GM18519 (cell line): ENCODE measurements at regions not wholly inside any gene's neighbourhood (a gene's known extent, or its start where the extent isn't known, plus 50 kb on each side); places are given as distances from the start of the nearest gene placed in this dataset.

ENCODE experiments used
- ATAC-seq: cut with Tn5 transposase; IDR thresholded peaks from one replicate; pipeline ENCODE4 v1.9.1; 2021; ENCODE audit warnings: mild to moderate bottlenecking, moderate library complexity; ENCODE audit not compliant: unreplicated experiment, low FRiP score

GRCh38 chr3:25032344-25032743 is 395.7 kb upstream of the RARB start:
- ATAC-seq, result no peak

- ATAC-seq, result peak; percentile 84
These were observed 394.5 kb upstream of the RARB start for GRCh38 chr3:25033407-25034029.

DNA sequence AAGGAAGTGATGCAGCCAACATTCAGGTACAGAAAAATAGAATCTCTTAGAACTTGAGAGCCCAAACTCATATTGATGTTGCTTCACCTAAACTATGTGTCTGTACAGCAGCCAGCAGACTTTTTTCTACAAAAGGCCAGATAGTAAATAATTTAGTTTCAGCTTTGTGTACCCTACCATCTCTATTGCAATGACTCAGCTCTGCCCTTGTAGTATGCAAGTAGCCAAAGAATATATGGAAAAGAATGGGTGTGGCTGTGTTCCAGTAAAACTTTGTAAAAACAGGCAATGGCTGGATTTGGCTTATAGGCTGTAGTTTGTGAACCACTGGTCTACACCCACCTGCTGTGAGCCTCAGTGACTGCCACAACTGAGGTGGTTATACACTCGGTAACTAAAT is 392.5 kb upstream of the RARB start:
- no peak for ATAC-seq

DNA sequence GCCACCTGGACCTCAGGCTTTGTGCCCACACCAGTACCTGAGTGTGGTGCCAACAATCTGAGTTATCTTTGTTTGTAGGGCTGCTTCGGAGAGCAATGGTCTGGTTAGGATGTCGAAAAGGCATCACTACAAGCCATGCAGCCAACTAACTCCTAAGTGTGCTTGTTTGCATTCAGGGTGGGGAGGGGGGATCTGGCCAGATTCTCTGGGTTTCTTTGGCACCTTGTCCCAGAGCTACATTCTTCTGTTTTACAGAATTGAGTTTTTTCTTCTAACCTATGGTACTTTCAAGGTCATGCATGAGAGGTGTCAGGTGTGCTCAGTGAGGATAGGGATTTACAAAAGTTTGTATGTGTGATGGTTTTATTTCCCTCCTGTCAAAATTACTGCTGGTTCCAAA is 391.4 kb upstream of the RARB start:
- ATAC-seq, result no peak

DNA sequence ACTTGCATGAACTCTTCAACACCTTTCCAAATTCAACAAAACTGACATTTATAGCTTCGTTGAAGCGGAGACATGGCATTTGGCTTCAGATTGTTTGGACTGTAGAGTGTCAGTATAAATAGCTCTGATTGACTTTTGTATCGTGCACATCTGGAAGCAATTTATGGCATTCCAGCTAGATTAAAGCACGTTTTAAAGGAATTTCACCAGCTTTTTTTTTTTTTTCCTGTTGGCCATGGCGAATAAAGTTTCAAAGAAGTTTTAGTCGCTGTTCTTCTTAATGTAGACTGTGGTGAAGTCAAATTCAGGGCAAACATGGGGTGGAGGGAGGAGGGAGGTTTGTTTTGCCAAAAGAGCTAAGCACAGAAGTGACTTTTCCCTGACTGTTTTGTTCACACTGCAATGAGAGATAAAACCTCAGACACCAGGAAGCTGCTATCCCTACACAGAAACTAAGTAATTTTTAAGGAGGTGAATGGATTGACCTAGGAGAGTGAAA is 391.0 kb upstream of the RARB start:
- no peak for ATAC-seq

- no peak for ATAC-seq
These were observed 389.8 kb upstream of the RARB start for GRCh38 chr3:25038271-25038670.

- ATAC-seq, result no peak
These were observed 389.1 kb upstream of the RARB start for GRCh38 chr3:25038922-25039321.

DNA sequence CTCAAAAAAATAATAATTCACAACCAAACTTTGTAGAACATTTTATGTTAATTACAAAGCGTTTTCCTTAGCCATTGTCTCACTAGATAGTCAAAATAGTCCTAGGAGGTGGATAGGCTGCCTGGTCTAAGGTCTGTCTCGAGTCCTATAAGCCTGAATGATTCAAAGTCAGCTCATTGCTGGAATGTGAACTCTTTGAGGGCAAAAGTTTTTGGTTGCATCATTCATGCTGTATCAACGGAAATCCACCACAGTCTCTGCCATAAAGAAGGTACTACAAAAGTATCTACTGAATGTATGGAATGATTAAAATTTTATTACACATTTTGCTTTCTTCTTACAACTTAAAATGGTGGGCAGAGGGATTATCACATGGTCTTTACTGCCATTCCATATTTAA is 387.3 kb upstream of the RARB start:
- ATAC-seq, result no peak

DNA sequence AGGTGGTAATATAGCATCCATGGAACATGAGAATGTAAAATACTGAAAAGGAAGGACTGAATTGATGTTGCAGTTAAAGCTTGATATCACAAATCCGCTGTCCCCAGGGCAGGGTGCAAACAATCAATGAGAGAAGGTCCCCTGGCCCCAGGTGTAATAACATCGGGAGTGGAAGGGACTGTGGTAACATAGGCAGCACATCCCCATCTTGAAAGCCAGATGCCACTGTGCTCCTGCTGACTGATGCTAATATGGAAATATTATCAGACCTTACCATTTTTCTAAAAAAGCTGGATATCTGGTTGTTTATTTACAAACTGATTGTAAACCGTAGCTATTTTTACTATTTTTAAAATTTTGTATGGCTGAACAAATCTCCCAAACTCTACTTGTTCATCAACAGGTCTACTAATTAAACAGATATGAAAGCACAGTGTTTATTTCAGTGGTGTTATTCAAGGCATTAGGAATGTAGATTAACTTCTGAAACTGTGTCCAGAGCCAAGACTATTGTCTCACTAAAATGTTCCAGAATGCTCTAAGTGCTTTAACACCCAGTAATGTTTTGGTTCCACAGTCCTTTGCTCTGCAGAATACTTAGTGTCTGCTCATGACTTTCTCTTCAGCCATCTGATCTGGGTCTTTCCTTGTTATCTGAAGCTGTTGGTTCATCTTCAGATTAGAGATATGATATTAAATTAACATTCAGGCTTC is 386.0 kb upstream of the RARB start:
- no peak for ATAC-seq

DNA sequence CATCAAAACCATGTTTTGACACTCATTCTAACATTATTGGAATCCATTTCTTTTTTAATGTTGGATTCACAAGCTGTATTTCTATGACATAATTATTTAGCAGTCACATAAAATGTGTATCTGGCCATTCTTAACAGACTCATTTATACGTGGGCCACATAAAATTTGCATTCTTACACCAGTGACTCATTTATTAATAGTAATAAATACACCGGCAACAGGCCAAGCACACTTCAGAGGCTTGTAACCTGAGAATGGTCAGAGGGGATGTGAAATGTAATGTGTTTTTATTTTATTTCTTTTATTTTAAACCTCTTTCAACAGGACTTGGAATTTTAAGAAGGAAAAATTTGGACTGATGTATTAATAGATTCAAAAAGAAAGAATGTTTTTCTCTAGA is 384.9 kb upstream of the RARB start:
- ATAC-seq, result no peak

- no peak for ATAC-seq
These were observed 384.3 kb upstream of the RARB start for GRCh38 chr3:25043749-25044148.

DNA sequence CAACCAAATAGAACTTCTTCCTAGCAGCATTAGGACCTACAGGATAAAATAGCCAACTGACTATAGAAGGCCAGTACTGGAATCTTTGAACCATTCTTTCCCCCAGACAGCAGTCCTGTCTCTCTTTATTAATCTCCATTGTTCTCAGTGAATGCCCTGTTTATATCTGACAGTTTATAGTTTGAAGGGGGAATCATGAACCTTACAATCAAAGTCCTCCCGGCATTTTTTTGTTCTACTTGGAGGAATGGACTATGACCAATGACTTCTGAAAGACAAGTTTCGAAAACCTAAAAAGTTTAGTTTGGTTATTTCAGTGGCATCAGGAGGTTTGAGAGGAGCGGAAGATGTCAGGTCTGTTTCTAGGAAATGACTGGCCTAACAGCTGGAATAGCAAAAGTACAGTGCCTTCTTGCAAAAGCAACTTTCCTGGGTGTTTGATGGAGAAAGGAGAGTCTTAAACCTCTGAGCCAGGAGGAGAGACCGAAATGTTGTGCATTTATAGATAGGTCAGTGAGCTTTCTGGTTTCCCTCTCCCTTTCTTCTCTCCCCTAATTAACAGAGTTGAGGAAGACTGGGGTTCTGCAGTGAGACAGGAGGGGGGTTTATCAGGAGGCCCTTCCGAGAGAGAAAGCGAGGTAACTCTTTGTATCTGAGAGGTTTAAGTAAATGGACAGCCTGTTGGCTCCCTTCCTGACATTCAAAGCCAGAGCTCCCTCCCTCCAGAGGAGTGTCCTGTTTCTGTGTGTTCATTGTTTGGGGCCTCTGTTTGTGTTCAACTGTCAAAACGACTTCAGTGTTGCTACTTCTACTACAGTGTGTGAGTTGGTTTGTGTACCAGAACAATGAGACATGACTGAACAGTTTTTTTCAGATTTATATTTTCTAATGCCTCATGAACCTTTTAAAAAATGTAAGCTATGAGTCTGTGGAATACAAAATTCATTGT is 383.0 kb upstream of the RARB start:
- no peak for ATAC-seq

DNA sequence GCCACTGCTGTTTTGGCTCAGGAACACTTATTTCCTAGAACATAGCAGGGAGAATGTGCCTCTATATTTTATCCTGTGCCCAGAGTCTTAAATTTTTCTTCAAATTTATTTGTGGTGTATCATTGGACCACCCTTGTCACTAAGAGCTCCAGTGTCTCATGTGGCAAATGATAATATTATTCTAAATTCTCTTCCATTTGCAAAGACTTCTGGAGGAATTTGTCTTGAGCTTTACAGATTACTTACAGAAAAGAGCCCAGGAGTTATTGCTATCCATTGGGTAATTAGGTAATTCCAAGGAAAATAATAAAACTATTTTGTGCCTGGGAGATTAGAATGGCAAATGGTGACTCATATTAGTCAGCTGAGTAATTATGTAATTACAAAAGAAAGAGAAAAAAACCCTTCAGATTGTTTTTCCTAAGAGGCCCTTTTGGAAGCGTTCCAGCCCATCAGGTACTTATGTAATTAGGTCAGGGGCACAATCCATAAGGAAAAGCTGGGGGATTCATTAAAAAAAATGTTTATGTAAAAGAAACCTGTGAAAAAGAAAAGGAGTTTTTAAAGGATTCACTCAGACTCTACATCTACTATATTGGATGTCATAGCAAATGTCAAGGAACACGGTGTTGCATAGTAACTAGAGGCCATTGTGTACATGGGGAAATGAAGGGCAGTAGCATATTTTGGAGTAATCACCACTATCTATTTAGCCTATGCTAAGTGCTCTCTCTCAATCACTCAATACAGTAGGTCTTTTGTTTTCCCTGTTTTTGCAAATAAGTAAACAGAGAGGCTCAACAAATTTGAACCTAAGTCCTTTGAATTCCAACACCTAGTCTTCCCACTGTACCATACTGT is 380.9 kb upstream of the RARB start:
- no peak for ATAC-seq

DNA sequence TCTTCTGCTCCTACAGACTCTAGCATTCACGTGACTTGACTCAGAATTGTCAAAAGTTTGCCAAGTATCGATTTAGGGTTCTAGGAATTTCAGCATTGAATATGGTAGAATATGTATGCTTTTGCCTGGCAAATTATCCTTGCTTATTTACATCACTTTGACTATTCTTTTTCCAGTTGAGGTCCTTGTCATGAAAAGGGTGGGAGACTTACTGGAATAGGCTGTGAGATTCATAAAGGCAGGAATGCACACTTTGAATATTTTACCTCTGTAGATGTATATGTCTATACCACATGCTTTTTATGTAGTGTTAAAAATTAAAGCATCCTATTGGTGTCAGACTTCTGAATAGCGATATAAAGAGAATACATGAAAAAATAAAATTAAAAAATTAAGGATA is 378.8 kb upstream of the RARB start:
- no peak for ATAC-seq

DNA sequence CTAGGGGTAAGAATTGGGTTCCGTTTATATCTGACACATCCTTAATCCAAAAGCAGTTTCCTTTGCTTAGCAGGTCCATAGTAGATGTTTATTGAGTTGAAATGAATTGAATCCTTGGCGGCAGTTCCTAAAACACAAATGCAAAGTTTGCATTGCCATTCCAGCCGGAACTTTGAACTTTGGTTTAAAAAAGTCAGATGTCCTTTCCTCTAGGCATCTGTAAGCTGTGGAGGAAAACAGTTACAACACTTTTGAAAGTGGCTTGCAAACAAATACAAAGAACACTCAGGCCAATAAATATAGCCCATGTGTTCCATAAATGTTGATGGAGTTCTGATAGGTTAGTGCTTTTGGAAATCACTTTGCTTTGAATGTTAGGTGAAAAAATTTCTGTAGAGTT is 374.7 kb upstream of the RARB start:
- no peak for ATAC-seq

GRCh38 chr3:25056036-25056755 is 371.9 kb upstream of the RARB start:
- ATAC-seq, result no peak

GRCh38 chr3:25056803-25057351 is 371.2 kb upstream of the RARB start:
- ATAC-seq, result no peak

DNA sequence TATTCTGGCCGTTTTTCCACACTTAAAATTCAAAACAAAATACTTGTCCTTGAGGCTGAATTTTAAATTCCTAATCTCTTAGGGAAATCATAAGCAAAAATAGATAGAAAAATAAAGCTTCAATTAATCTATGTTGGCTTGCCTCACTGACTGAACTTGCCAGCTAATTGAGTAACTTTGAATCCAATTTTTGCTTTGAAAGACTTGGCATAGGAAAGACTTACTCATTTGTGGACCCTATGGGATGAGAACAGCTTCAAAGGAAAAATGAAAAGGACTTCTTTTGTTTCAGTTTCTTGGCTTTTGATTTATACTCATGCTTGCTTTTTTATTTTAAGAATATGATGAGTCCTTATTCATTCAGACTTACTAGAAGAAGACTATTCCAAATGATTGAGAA is 370.7 kb upstream of the RARB start:
- no peak for ATAC-seq

DNA sequence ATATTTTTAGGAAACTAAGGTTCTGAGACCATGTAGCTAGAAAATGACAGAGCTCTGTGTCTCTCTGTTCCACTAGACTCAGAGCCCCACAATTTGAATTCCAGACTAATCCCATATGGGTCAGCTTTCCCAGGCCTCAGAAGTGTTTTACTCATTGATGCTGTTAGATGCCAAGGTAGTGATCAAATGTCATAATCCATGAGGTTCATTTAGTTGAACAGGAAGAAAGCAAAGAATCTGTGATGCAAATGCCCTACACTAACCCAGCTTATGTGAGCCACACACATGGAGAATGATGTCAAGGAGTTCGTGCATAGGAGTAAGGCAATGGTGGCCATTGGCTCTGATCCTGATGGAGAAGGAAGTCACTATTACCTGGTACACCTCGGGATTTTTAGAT is 363.4 kb upstream of the RARB start:
- ATAC-seq, result no peak
